Putamen (tissue), 1 donor: ENCODE measurements at regions not wholly inside any gene's neighbourhood (a gene's known extent, or its start where the extent isn't known, plus 50 kb on each side); places are given as distances from the start of the nearest gene placed in this dataset.
"Not testable (repeated sequence)": the region's sequence is repeated elsewhere in the genome, so short reads cannot be mapped to it uniquely, and the experiment has no call there.

ENCODE experiments used
- DNase-seq: peaks from one replicate; pipeline ENCODE4 v3.0.0-alpha.2; 2016; ENCODE audit warnings: low spot score

DNA sequence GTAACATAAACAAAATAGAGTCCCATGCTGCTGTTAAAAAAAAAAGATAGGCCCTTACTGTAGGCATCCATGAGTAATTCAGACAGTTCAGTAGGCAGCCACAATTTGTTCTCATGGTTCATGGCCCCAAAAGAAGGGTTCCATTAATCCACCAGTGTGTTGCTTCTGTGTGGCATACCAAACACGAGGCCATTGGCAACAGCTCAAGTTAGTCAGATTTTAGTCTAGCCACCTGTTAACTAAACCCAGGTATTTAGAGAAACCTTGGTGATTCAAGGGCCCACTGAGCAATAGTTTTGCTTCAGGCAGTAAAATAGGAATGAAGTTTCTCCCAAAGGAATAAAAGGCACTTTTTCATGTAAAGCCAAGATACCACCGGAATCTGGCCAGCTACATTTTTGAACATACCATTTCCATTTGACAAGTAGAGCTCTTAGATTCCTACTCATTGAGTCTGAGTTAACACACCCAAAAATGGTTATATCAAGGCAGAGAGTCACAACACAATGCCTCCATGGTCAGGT lies 80.1 kb upstream of the SRD5A2 start:
- no peak for DNase-seq

GRCh38 chr2:31660165-31660564 lies 79.4 kb upstream of the SRD5A2 start:
- DNase-seq, result no peak

DNA sequence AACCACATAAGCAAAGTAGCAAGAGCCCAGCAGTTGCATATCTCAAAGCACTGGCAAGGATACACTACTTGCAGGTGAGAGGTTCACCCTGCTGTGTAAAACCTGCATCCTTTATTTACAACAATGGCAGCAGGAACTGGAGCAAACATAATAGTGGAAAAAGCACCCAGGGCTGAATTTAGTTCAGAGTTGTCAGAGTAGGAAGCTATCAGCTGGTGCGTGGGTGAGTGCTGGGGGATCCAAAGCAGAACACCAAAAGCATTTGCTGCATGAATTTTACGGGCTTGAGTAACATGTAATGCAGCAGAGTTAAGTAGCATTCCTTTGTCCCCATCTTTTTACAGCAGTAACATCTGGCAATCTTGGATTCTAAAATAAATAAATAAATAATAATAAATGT lies 73.5 kb upstream of the SRD5A2 start:
- peak; percentile 59 for DNase-seq

GRCh38 chr2:31651736-31652135 lies 71.0 kb upstream of the SRD5A2 start:
- no peak for DNase-seq

- no peak for DNase-seq
These were observed 70.5 kb upstream of the SRD5A2 start for GRCh38 chr2:31651267-31651666.

GRCh38 chr2:31644551-31644950 lies 63.8 kb upstream of the SRD5A2 start:
- no peak for DNase-seq

GRCh38 chr2:31642707-31643106 lies 62.0 kb upstream of the SRD5A2 start:
- DNase-seq, result no peak

DNA sequence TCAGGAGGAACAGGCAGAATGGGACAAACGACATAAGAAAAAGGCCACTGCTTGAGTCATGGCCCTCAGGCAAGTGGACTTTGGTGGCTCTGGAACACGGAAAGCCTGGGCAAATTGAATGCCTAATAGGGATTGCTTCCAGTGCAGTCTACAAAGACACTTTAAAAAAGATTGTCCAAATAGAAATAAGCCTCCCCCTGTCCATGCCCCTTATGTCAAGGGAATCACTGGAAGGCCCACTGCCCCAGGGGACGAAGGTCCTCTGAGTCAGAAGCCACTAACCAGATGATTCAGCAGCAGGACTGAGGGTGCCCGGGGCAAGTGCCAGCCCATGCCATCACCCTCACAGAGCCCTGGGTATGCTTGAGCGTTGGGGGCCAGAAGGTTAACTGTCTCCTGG lies 51.5 kb upstream of the SRD5A2 start:
- DNase-seq, result not testable (repeated sequence)
